Iris pigment epithelial cell (primary cell): ENCODE measurements at regions not wholly inside any gene's neighbourhood (a gene's known extent, or its start where the extent isn't known, plus 50 kb on each side); places are given as distances from the start of the nearest gene placed in this dataset.

Experiments used
- DNase-seq: peaks from one replicate; pipeline ENCODE4 v3.0.0-alpha.2; 2011; ENCODE audit warnings: low read depth

DNA sequence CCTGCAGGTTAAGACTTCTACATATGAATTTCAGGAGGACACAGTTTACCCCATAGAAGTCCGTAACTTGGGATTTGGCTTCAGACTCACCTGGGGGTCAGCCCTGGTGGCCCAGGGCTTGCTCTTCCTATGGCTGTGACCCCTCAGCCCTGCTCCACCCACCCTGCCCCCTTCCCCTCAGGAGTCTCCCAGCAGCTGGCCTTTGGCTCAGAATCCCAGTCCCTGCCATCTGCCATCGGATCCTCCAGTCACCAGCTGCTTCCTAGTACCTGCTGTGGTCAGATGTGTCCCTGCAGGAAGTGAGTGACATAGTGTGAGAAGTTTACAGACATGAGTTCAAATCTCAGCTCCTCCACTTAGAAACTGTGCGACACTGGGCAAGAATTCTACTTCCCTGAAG lies 332.6 kb downstream of the NPHP4 start:
- no peak for DNase-seq

GRCh38 chr1:5658340-5659316 lies 333.6 kb downstream of the NPHP4 start:
- no peak for DNase-seq

DNA sequence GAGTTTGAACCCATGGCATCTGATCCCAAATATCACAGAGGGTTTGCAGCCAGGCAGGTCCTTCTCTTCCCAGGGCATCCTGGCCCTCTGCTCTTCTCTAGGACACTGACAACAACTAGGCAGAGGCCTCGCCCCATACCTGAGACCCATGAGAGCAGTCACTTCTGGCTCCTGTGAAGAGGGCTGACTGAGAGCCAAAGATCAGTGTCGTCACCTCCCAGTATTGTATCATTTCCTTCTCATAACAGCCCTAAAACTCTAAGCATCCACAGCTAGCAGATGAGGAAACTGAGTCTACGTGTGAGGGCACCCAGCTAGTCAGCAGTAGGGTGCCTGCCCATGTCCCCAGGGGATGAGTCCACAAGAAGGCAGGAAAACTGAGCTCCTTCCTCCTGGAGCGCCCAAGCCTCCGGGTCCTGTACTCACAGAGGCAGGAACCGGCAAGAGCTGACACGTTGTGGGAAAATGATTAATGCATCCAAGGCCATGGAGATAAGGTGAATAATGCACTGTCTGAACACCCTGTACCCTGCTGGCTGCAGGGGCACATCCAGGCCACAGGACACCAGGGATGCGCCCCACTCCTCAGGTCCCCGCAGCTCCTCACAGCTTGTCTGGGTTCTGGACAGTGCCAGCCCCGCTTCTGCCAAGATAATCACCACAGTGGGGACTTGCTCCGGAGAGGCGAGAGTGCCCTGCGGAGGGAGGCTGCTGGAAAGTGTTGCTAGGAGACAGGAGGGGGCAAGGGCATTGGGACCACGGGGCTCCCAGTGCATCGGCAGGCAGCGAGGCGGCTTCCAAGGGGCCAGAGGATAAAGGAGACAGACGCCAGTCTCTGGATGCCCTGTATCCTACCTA lies 340.0 kb downstream of the NPHP4 start:
- no peak for DNase-seq

DNA sequence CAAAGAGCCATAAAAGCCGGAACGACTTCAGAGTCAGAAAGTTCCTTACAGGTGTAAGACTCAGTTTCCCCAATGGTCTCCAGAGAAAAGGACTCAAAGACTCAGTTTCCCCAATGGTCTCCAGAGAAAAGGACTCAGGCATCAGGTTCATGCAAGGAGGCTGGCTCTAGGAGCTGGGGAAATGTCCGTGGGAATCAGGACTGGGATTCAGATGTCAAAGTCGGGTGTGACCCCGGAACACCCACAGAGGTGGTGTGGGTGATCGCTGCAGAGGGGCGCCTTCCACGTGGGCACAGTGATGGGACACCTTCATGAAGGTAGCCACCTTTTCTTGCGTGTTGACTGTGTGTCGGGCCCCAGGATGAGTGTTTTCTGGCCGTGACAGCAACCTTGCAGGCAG lies 340.8 kb downstream of the NPHP4 start:
- DNase-seq, result no peak

DNA sequence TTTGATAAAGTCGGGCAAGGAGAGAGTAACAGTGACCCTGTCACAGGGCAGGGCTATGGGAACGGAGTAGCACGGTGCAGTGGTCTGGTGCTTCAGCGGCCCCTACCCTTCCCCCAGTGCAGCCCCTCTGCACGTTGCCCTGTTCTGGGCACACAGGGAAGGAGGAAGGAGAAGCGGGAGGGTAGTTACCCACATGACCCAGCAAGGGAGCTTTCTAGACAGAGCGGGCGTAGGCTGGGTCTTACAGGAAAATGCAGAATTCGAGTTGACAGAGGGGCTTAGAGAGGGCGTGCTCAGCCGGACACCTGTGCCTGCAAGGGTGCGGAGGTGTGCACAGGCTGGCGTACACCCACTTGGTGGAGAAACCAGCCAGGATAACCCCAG lies 341.2 kb downstream of the NPHP4 start:
- no peak for DNase-seq

- DNase-seq, result no peak
Observed at GRCh38 chr1:5650283-5651026, 341.8 kb downstream of the NPHP4 start.

DNA sequence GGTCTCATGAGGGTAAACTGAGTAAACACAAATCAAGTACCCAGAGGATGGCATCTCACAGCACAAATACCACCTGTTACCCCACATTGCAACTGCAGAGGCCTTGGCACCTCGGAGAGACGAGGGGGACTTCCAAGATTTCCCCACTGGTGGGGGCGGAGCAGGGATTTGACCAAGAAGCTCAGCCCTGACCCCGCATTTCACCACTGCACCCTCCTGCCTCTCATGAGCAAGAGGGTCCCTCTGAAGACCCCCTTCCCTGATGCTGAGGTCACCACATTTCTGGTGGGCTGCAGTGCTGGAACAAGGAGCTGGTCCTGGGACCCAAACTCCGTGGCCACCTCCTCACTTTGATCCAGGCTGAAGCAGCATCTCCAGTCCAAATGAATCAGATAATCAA lies 342.4 kb downstream of the NPHP4 start:
- DNase-seq, result no peak

DNA sequence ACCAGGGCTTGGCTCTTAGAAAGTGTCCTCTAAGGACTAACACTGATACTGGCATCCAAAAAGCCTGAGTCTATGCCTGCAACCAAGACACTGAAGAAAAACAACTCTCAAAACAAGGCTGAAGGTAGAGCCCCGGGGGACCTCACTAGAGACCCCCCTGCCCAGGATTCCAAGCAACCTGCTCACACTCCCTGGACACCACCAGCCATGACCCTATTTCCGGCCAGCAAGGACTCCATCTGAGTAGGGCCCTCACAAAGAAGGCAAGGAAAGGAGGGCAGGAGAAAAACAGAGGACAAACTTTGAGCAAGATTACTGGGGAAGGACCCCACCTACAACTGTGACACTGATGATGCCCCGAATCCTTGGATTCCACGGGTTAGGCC lies 343.1 kb downstream of the NPHP4 start:
- no peak for DNase-seq

DNA sequence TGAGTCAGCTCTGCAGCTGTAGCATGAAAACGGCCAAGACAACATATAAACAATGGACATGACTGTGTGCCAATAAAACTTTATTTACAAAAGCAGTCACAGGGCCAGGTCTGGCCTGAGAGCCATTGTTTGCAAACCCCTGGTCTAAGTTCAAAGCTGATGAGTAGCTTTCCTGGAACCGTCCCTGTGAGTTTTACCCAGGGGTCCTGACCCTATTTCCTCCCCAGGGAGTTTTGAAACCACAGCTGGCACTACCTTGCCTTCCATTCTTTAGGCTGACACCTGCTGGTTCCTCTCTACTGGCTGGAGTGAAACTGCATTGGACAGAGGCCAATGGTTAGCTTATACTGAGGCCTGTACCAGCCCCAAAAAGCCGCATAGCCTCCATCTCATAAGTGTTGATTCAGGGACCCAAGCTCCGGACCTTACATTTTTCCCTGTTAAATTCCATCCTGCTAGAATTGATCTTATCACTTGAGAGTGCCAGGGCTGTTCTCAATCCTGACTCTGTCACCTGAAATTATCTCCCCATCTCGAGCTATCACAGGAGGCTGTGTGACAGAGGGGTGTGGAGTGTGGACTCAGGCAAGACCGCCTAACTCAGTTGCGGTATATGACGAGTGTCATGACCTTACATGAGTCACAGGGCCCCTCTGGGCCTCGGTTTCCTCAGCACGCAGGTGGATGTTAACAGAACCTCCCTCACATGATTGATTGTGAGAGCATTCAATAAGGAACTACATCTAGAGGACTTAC lies 343.6 kb downstream of the NPHP4 start:
- no peak for DNase-seq

GRCh38 chr1:5647234-5647633 lies 345.0 kb downstream of the NPHP4 start:
- no peak for DNase-seq

DNA sequence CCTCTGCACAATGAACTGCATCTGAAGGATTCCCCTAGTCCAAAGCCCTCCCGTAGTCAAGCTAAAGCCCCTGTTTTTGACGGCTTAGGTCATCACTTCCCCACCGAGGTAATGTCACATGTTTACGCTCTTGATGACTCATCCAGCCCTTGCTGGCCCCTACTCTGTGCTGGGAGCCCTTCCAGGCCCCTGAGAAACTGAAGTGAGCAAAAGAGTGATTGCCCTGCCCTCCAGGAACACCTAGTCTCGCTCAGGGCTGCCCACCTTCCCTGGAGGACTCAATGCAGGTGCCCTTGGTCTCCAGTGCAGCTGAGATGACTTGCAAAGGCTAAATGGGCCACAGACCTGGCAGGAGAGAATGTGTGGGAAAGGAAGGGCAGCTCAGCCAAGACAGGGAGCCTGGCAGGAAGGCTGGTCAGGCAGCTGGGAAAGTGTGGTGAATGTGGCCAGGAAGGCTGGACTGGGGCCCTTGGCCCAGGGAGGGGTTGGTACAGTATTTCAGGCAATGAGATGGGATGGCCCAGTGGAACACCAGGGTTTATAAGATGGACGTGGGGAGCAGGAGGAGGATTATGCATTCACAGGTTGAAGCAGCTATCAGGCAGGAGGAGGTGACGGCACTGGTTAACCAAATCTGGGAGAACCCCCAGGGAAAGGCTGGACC lies 345.6 kb downstream of the NPHP4 start:
- DNase-seq, result no peak

DNA sequence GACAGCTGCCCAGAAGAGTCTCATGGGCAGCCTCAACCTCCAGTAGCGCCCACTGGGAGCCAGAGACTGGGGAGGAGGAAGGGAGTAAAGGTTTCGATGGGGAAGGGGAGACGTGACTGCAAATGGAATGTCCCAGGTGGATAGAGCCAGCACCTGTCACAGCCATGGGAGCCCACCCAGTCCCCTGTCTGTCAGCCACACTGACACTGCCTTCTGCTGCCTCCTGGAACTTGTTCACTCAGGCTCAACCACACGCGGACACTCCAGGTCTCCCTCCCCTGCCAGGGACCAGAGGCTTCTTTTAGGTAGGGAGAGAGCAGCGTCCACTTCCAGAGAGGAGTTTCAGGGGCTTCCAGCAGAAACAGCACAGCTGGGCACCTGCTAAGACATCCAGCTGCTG lies 346.3 kb downstream of the NPHP4 start:
- no peak for DNase-seq

DNA sequence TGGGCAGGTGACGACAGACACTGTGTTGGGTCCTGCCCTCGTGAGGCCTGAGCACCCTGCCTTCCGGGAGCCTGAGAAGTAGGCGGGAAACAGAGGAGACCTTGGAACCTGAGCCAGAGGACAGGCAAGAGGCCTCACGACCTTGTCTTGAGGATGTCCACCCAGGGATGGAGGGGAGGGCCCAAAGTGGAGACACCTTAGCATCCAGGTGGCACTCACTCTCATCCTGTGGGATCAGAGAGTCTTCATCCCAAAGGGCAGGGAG lies 347.2 kb downstream of the NPHP4 start:
- DNase-seq, result no peak

DNA sequence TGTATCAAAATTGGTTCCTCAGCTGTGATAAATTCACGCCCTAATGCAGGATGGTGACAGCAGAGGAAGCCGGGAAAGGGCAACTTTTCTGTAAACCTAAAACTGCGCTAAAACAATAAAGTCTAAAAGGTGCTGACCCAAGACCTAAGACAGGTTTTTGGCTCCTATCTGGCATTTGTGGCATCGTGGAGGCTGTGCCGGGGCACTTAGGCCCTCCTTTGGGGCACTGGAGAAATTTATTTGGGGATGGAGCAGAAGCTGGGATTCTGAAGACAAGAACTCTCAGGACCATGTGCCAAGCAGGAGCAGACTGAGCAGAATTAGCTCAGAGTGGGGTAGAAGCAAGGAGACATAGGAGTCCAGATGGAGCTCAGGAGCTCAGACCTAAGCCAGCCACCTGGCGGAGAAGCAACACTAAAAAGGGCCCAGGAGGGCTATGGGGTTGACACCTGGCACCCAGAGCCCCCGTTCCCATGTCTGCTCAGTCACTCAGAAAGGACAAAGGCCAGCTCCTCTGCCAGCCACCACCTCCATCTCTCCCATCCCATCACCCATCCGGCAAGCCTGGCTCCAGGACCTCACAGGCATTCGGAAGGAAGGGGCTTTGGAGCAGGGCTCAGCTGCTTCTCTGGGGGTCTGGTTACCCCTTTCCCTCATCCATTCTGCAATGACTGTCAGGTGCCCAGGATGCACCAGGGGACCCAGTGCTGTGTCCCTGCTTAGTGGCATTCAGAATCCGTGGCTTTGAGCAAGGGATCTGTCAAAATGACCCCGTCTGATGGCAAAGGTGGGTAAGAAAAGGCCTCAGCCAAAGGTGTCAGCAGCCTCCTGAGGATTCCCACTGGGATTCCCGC lies 347.7 kb downstream of the NPHP4 start:
- DNase-seq, result no peak

DNA sequence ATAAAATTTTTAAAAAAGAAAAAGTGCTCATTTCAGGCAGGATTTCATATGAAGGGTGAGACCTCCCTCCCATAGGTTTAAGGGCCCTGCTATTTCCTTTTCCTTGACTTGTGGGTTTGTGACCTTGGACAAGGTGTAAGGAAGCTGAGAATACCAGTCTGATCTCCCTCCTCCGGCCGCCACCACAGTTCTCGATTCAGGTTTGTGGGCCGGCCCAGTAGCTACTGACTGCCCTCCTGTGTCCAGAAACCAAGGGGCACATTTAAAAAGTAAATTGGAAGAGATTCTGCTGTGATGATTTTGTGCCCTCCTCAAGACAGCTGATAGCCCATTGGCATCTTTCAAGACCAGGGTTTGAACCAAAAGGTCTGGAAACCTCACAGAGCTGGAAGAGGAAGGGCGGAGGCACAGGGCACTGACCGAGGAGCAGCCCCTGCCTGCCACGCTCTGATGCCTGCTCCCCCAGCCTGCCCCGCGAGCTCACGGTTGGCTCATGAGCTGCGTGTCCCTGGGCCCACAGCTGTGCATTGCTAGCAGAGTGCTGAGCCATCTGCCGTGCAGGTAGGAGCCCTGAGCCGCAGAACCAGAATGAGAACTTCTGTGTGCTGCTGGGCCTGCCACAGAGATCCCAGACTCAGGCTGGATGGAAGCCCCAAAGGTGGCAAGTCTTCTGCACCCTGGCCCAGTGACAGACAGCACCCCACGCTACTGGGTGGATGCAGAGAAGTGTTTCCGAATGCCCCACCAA lies 348.7 kb downstream of the NPHP4 start:
- no peak for DNase-seq

DNA sequence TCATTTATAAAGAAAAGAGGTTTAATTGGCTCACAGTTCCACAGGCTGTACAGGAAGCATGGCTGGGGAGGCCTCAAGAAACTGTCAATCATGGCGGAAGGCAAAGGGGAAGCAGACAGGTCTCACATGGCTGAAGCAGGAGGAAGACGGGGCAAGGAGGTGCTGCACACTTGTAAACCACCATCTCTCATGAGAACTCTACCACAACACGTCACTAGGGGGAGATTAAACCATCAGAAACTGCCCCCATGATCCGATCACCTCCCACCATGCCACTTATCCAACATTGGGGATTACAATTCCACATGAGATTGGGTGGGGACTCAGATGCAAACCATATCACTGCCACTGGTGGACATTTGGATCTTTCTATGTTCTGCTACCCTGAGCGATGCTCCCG lies 351.4 kb downstream of the NPHP4 start:
- no peak for DNase-seq

GRCh38 chr1:5639106-5639722 lies 353.0 kb downstream of the NPHP4 start:
- no peak for DNase-seq

DNA sequence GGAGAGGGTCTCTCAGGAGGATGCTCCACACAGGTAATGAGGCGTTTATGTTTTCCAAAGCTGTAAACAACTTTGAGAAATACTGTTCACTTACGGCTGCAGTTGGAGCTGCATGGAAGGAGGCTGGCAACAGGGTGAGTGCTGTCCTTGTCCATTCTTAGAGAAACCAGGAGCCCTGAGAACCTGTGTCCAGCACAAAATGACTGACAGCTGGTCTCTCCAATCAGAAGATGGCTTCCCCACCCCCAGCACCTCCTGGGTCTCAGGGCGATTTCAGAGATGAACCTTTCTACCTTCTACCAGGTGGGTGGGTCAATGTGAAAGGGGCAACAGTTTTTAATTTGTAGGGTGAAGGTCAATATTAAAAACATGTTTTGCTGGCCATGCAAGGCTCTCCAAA lies 353.6 kb downstream of the NPHP4 start:
- DNase-seq, result no peak

- no peak for DNase-seq
Observed at GRCh38 chr1:5637171-5637570, 355.1 kb downstream of the NPHP4 start.
